BE2C (cell line): ENCODE measurements at regions not wholly inside any gene's neighbourhood (a gene's known extent, or its start where the extent isn't known, plus 50 kb on each side); places are given as distances from the start of the nearest gene placed in this dataset.

Experiments
- DNase-seq: peaks from one replicate; pipeline ENCODE4 v3.0.0-alpha.2; 2020
- H3K27me3 ChIP-seq: fragments of 250-450 bp; sonication (Bioruptor Pico); 2 replicates; pipeline ENCODE4 v1.5.1; 2020; ENCODE audit warnings: mild to moderate bottlenecking
- H3K36me3 ChIP-seq: fragments of 250-450 bp; sonication (Bioruptor Pico); 2 replicates; pipeline ENCODE4 v1.5.1; 2020; ENCODE audit warnings: mild to moderate bottlenecking
- H3K4me1 ChIP-seq: fragments of 250-450 bp; sonication (Bioruptor Pico); 2 replicates; pipeline ENCODE4 v1.5.1; 2020
- H3K4me3 ChIP-seq: 2 replicates; pipeline ENCODE4 v1.5.1; 2011; ENCODE audit warnings: low read depth, low read length
- H3K9me3 ChIP-seq: fragments of 250-450 bp; sonication (Bioruptor Pico); 2 replicates; pipeline ENCODE4 v1.5.1; 2020
- CTCF ChIP-seq: IDR thresholded peaks from 2 replicates; pipeline ENCODE4 v1.5.1; 2012; ENCODE audit warnings: mild to moderate bottlenecking, low read depth, low read length

DNA sequence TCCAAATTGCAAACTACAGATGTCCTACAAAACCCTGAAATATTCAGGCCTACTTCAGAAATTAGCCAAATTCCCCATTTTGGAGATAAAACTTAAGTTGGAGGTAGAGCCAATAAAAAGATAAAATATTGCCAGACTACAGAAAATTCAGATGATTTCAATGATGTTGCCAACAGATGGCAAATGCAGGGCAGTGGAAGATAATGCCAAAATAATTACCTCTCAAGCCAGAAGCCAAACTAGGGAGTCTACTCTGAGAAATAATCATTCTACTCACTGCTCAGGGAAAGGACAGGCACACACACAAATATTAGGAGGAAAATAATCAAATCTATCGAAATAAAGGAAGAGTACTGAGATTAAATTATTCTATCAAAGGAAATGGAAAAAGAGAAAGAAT lies 347.5 kb upstream of the CCNG1 start:
- TF ChIP-seq CTCF, result no peak
- no peaks in the 10 kb centered on the region for H3K9me3 ChIP-seq
- no peak for DNase-seq
- H3K4me3 ChIP-seq, result no peak overlapping the region
- H3K4me1 ChIP-seq, result no peaks in the 10 kb centered on the region
- no peaks in the 10 kb centered on the region for H3K36me3 ChIP-seq
- no peaks in the 10 kb centered on the region for H3K27me3 ChIP-seq

- H3K9me3 ChIP-seq, result no peaks in the 10 kb centered on the region
- H3K27me3 ChIP-seq, result no peaks in the 10 kb centered on the region
- no peak for DNase-seq
- H3K36me3 ChIP-seq, result no peaks in the 10 kb centered on the region
- no peak for TF ChIP-seq CTCF
- H3K4me3 ChIP-seq, result no peak overlapping the region
- no peaks in the 10 kb centered on the region for H3K4me1 ChIP-seq
Measured at GRCh38 chr5:163094492-163095180, 342.8 kb upstream of the CCNG1 start.

GRCh38 chr5:163104464-163104863 lies 332.9 kb upstream of the CCNG1 start:
- peak; percentile 44 for TF ChIP-seq CTCF
- peak; percentile 17 for DNase-seq
- Histone ChIP-seq H3K4me3 (no peak overlapping the region), H3K36me3 (no peaks in the 10 kb centered on the region), H3K9me3 (no peaks in the 10 kb centered on the region), H3K27me3 (no peaks in the 10 kb centered on the region), H3K4me1 (no peaks in the 10 kb centered on the region)

GRCh38 chr5:163105456-163105855 lies 331.9 kb upstream of the CCNG1 start:
- TF ChIP-seq CTCF, result no peak
- Histone ChIP-seq H3K36me3 (no peaks in the 10 kb centered on the region), H3K4me1 (no peaks in the 10 kb centered on the region), H3K4me3 (no peak overlapping the region), H3K27me3 (no peaks in the 10 kb centered on the region), H3K9me3 (no peaks in the 10 kb centered on the region)
- no peak for DNase-seq

DNA sequence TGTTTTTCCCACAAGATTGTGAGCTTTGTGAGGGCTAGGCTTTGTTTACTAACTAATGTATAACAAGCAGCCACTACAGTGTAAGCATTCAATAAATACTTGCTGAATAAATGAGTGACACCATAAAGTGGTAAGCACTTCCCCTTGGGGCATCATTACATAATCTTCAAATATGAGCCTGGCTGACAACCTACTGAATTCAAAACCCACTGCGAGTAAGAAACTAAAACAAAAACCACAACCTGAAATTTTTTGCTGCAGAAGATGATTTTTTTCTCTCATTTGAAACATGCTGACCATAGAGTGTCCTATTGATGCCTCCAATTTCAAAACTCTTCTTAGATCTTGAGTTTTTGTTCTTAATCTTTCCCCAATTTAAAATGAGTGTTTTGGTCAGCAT lies 331.3 kb upstream of the CCNG1 start:
- Histone ChIP-seq H3K4me1 (no peaks in the 10 kb centered on the region), H3K9me3 (no peaks in the 10 kb centered on the region), H3K36me3 (no peaks in the 10 kb centered on the region), H3K4me3 (no peak overlapping the region), H3K27me3 (no peaks in the 10 kb centered on the region)
- no peak for TF ChIP-seq CTCF
- no peak for DNase-seq

DNA sequence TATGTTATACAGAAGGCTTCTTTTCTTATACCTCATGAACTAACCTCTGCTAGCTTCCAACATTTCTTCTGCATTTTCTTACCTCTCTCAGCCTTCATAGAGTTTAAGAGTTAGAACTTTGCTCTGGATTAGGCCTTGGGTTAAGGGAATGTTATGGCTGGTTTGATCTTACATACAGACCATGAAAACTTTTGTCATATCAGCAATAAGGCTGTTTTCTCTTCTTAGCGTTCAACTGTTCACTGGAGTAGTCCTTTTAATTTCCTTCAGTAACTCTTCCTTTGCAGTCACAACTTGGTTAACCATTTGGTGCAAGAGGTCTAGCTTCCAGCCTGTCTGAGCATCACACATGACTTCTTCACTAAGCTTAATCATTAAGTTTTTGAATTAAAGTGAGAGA lies 329.0 kb upstream of the CCNG1 start:
- no peaks in the 10 kb centered on the region for H3K9me3 ChIP-seq

More for the DNA sequence above, 329.0 kb upstream of the CCNG1 start:
- Histone ChIP-seq H3K36me3 (no peaks in the 10 kb centered on the region), H3K4me3 (no peak overlapping the region), H3K27me3 (no peaks in the 10 kb centered on the region), H3K4me1 (no peaks in the 10 kb centered on the region)
- no peak for TF ChIP-seq CTCF
- DNase-seq, result no peak
